Astrocyte of the cerebellum (primary cell): ENCODE measurements at regions not wholly inside any gene's neighbourhood (a gene's known extent, or its start where the extent isn't known, plus 50 kb on each side); places are given as distances from the start of the nearest gene placed in this dataset.

Experiments
- DNase-seq: peaks from one replicate; pipeline ENCODE4 v3.0.0-alpha.2; 2011; ENCODE audit warnings: low read depth
- H3K4me3 ChIP-seq: 2 replicates; pipeline ENCODE4 v1.5.1; 2011; ENCODE audit warnings: mild to moderate bottlenecking, low read depth, low read length, moderate library complexity
- in situ Hi-C: cut with HindIII; loops from 2 replicates; pipeline ENCODE4 v1.10.0; 2017; ENCODE audit warnings: low sequenced_read_pairs
- TF ChIP-seq, protein P1 (sequence below): IDR thresholded peaks from 2 replicates; pipeline ENCODE4 v1.5.1; 2012; ENCODE audit warnings: low read length, low read depth, moderate library complexity, mild to moderate bottlenecking; ENCODE audit errors: missing control alignments

DNA sequence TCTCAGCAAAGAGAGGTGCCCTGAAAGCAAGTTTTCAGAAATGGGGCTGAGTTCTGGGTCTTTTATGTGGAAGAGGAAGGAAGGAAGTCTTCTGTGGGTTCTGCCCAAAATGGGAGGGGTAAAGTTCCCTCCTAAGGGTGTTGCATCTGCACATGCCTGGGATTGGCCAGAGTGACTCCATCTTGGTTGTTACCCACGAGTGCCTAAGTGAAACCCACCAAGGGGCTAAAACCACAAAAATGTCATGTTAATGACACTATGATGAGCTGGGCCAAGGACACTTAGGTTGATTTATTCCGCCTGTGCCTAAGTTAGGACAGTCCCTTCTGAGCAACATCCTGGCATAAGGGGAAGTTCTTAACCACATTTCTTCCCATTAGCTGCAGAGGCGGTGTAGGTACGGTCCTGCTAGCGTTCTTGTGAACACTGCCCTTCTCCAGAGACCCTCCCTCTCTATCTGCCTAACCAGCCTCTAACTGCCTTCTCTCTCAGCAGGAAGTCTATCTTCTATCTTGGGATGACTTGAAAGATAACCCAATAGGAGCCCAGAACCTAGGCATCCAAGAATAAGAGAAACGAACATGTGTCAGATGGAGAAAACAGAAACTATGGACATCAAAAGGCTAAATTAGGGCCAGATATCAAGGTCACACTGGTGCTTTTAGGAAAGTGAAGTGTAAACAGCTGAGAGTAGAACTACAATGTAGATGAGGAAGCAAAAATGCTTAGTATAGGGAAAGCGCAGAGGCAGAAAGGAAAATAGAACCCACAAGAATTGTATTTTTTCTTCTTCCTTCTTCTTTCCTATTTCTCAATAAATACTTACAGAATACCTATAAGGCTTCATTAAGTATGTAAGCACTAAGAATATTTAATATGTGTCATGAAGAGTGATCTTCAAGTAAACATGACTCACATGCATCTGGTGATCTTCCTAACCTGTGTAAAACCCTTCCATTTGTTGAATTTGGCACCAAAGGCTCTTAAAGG is 104.2 kb upstream of the AMN1 start:
- no peak overlapping the region for H3K4me3 ChIP-seq
- in situ Hi-C loops = no loop called here
- no peak for DNase-seq
- TF ChIP-seq, protein P1, sequence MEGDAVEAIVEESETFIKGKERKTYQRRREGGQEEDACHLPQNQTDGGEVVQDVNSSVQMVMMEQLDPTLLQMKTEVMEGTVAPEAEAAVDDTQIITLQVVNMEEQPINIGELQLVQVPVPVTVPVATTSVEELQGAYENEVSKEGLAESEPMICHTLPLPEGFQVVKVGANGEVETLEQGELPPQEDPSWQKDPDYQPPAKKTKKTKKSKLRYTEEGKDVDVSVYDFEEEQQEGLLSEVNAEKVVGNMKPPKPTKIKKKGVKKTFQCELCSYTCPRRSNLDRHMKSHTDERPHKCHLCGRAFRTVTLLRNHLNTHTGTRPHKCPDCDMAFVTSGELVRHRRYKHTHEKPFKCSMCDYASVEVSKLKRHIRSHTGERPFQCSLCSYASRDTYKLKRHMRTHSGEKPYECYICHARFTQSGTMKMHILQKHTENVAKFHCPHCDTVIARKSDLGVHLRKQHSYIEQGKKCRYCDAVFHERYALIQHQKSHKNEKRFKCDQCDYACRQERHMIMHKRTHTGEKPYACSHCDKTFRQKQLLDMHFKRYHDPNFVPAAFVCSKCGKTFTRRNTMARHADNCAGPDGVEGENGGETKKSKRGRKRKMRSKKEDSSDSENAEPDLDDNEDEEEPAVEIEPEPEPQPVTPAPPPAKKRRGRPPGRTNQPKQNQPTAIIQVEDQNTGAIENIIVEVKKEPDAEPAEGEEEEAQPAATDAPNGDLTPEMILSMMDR = no peak

GRCh38 chr12:31828071-31828470 is 99.2 kb upstream of the AMN1 start:
- no peak overlapping the region for H3K4me3 ChIP-seq
- no peak for DNase-seq
- in situ Hi-C loops = no loop called here
- TF ChIP-seq, protein P1 = no peak

GRCh38 chr12:31822761-31823160 is 93.9 kb upstream of the AMN1 start:
- H3K4me3 ChIP-seq = no peak overlapping the region

GRCh38 chr12:31821484-31821883 is 92.7 kb upstream of the AMN1 start:
- no peak for DNase-seq
- no peak overlapping the region for H3K4me3 ChIP-seq
- TF ChIP-seq, protein P1 = no peak
- in situ Hi-C loops = no loop called here

More at GRCh38 chr12:31822761-31823160, 93.9 kb upstream of the AMN1 start:
- DNase-seq = no peak
- TF ChIP-seq, protein P1 = no peak
- in situ Hi-C loops = no loop called here

DNA sequence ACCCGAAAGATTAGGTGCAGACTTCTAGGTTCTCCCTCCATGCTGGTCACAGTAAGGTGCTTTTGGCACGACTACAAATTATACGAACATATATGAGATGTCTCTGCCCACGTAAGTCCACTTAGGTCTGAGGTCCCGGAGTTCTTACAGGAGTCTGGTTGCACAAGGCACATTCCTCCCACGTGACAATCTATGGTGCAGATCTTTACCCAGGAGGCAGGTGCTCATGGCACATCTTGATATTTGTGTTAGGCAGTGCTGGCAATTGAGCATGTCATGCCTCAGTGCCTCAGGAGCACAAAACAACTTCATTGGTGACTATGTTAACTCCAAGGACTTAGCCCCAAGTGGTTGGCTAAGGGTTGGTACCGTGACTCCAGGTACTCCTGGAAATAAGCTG is 92.0 kb upstream of the AMN1 start:
- in situ Hi-C loops = no loop called here
- H3K4me3 ChIP-seq = no peak overlapping the region
- DNase-seq = no peak
- TF ChIP-seq, protein P1 = no peak

GRCh38 chr12:31819427-31819826 is 90.6 kb upstream of the AMN1 start:
- H3K4me3 ChIP-seq = no peak overlapping the region
- in situ Hi-C loops = no loop called here
- DNase-seq = no peak
- TF ChIP-seq, protein P1 = no peak
